A549 (cell line): ENCODE measurements at regions not wholly inside any gene's neighbourhood (a gene's known extent, or its start where the extent isn't known, plus 50 kb on each side); places are given as distances from the start of the nearest gene placed in this dataset.

Experiments used
- ATAC-seq, 2 experiments: fragments of 200-7000 bp in 1 of 2; fragments of >200 bp in 1 of 2; cut with Nextera tagmentation in 1 of 2; cut with Tn5 transposase in 1 of 2; 3 replicates each; pipeline versions ENCODE4 v1.8.0 to v1.9.1; 2018 to 2020; ENCODE audit warnings: mild to moderate bottlenecking in 1 of 2, moderate library complexity in 1 of 2
- CTCF ChIA-PET: fragments of 300-600 bp; sonication (Branson Sonifier 250); formaldehyde crosslinking; extraction: SDS; loops from one replicate; lab custom pipeline; 2021; ENCODE audit warnings: antibody characterized with exemption, inconsistent platforms; lab: Yijun Ruan, JAX
- POLR2A ChIA-PET: fragments of 350-600 bp; formaldehyde crosslinking; extraction: SDS; loops from one replicate; lab custom pipeline; 2021; ENCODE audit warnings: antibody characterized with exemption, inconsistent platforms; lab: Yijun Ruan, JAX
- DNase-seq, 2 experiments: peaks; one replicate each; pipeline versions ENCODE4 v3.0.0 to v3.0.0-alpha.2; 2011 to 2016; ENCODE audit warnings: low read depth in 1 of 2, low spot score in 1 of 2
- FAIRE-seq: peaks from 2 replicates; lab custom pipeline; 2011; peaks lifted over from hg19 to GRCh38; lab: Jason Lieb, UNC
- H3K27ac ChIP-seq, 2 experiments: fragments of >200 bp; sonication (Bioruptor Twin); formaldehyde crosslinking; 3 replicates each; pipeline ENCODE4 v1.5.1; 2016 to 2017
- H3K4me1 ChIP-seq: fragments of >200 bp; sonication (Bioruptor Twin); formaldehyde crosslinking; 3 replicates; pipeline ENCODE4 v1.6.1; 2016
- H3K4me2 ChIP-seq: fragments of >200 bp; sonication (Bioruptor Twin); formaldehyde crosslinking; 3 replicates; pipeline ENCODE4 v1.6.1; 2016
- H3K4me3 ChIP-seq: fragments of >200 bp; sonication (Bioruptor Twin); formaldehyde crosslinking; 3 replicates; pipeline ENCODE4 v1.5.1; 2016
- H3K9me3 ChIP-seq: fragments of >200 bp; sonication (Bioruptor Twin); formaldehyde crosslinking; 3 replicates; pipeline ENCODE4 v1.6.1; 2016
- ATOH8 ChIP-seq: fragments of 250-450 bp; sonication (Bioruptor Pico); IDR thresholded peaks from 2 replicates; pipeline ENCODE4 v1.5.0; 2020; ENCODE audit warnings: low read depth, mild to moderate bottlenecking, moderate library complexity
- BHLHE40 ChIP-seq: IDR thresholded peaks from 2 replicates; pipeline ENCODE4 v1.6.1; 2012; ENCODE audit warnings: low read depth, low read length, inconsistent platforms
- CBX8 ChIP-seq: fragments of 200-600 bp; sonication (generic); IDR thresholded peaks from 2 replicates; pipeline ENCODE4 v1.6.1; 2016
- CHD2 ChIP-seq: fragments of 150-350 bp; IDR thresholded peaks from 2 replicates; pipeline ENCODE4 v1.6.1; 2014; ENCODE audit warnings: low read length; ENCODE audit not compliant: partially characterized antibody
- CHD4 ChIP-seq: fragments of 200-600 bp; sonication (generic); IDR thresholded peaks from 2 replicates; pipeline ENCODE4 v1.6.1; 2016; ENCODE audit warnings: antibody characterized with exemption, mild to moderate bottlenecking, borderline replicate concordance
- FOXS1 ChIP-seq: fragments of 250-450 bp; sonication (Bioruptor Pico); IDR thresholded peaks from 2 replicates; pipeline ENCODE4 v1.5.0; 2020; ENCODE audit warnings: mild to moderate bottlenecking, moderate library complexity
- GATA3 ChIP-seq: IDR thresholded peaks from 2 replicates; pipeline ENCODE4 v1.6.1; 2012; ENCODE audit warnings: borderline replicate concordance
- HDAC2 ChIP-seq: fragments of 200-600 bp; sonication (generic); IDR thresholded peaks from 2 replicates; pipeline ENCODE4 v1.6.1; 2016
- HEYL ChIP-seq: fragments of 250-450 bp; sonication (Bioruptor Pico); IDR thresholded peaks from 2 replicates; pipeline ENCODE4 v1.8.0; 2021; ENCODE audit warnings: mild to moderate bottlenecking, moderate library complexity
- JUN ChIP-seq, 2 experiments: fragments of >200 bp; sonication (Bioruptor Twin); formaldehyde crosslinking; IDR thresholded peaks; 2 replicates in 1 of 2; 3 replicates in 1 of 2; pipeline ENCODE4 v1.6.1; 2016 to 2017
- KDM1A ChIP-seq: fragments of 200-600 bp; sonication (generic); IDR thresholded peaks from 2 replicates; pipeline ENCODE4 v1.6.1; 2016; ENCODE audit warnings: low read depth, mild to moderate bottlenecking
- KDM5A ChIP-seq: fragments of 200-600 bp; sonication (generic); IDR thresholded peaks from 2 replicates; pipeline ENCODE4 v1.6.1; 2016; ENCODE audit warnings: antibody characterized with exemption, mild to moderate bottlenecking
- MAX ChIP-seq: IDR thresholded peaks from 2 replicates; pipeline ENCODE4 v1.6.1; 2012
- MAZ ChIP-seq: fragments of 150-350 bp; IDR thresholded peaks from 2 replicates; pipeline ENCODE4 v1.6.1; 2014; ENCODE audit warnings: antibody characterized with exemption, low read depth, low read length, borderline replicate concordance
- MYC ChIP-seq: IDR thresholded peaks from 2 replicates; pipeline ENCODE4 v1.6.1; 2012; ENCODE audit warnings: mild to moderate bottlenecking, inconsistent platforms, low read length, improper control_type of control experiment, borderline replicate concordance
- NFE2L2 ChIP-seq: fragments of 150-350 bp; conservative IDR thresholded peaks from 2 replicates; pipeline ENCODE4 v1.6.1; 2014; ENCODE audit warnings: low read length
- PHF8 ChIP-seq: fragments of 200-600 bp; sonication (generic); IDR thresholded peaks from 2 replicates; pipeline ENCODE4 v1.6.1; 2016; ENCODE audit warnings: low read depth, mild to moderate bottlenecking, antibody characterized with exemption, moderate library complexity, borderline replicate concordance
- SMC3 ChIP-seq: fragments of >200 bp; sonication (Bioruptor Twin); formaldehyde crosslinking; IDR thresholded peaks from 3 replicates; pipeline ENCODE4 v1.6.1; 2018; ENCODE audit warnings: inconsistent platforms
- SREBF2 ChIP-seq: fragments of 450-650 bp; IDR thresholded peaks from 2 replicates; pipeline ENCODE4 v1.6.1; 2014; ENCODE audit warnings: mild to moderate bottlenecking, moderate library complexity
- USF2 ChIP-seq: fragments of 450-650 bp; IDR thresholded peaks from 2 replicates; pipeline ENCODE4 v1.6.1; 2014; ENCODE audit warnings: antibody characterized with exemption
- ZSCAN20 ChIP-seq: fragments of 250-450 bp; sonication (Bioruptor Pico); IDR thresholded peaks from 2 replicates; pipeline ENCODE4 v1.8.0; 2022; ENCODE audit warnings: mild to moderate bottlenecking, moderate library complexity
- WGBS: methylation state at CpG from one replicate; pipeline ENCODE4 v1.1.6; 2017; ENCODE audit errors: missing lambda C conversion rate; 5-methylcytosine and 5-hydroxymethylcytosine counted together
- TF ChIP-seq, protein P1 (sequence below): fragments of 150-350 bp; IDR thresholded peaks from 2 replicates; pipeline ENCODE4 v1.6.1; 2014; ENCODE audit warnings: low read depth, mild to moderate bottlenecking, low read length
- TF ChIP-seq, protein P2 (sequence below): IDR thresholded peaks from 2 replicates; pipeline ENCODE4 v1.6.1; 2012; ENCODE audit warnings: low read depth, borderline replicate concordance
- TF ChIP-seq, protein P3 (sequence below): fragments of >200 bp; sonication (Bioruptor Twin); formaldehyde crosslinking; IDR thresholded peaks from 2 replicates; pipeline ENCODE4 v1.6.1; 2016

- no peak for FAIRE-seq
- no peak for ATAC-seq
- Histone ChIP-seq H3K4me3 (no peak overlapping the region), H3K4me2 (no peak overlapping the region), H3K4me1 (no peaks in the 10 kb centered on the region), H3K27ac (no peak overlapping the region), H3K9me3 (no peaks in the 10 kb centered on the region)
- WGBS = 36% methylated on average over 9 of the region's 9 CpGs
- ChIA-PET POLR2A (no interaction called here), CTCF (no interaction called here)
- no peak for TF ChIP-seq MYC
- no peak for TF ChIP-seq HEYL (CRISPR knock-in tag)
- no peak for TF ChIP-seq PHF8
- TF ChIP-seq SMC3 = no peak
- no peak for TF ChIP-seq MAX
- no peak for TF ChIP-seq KDM5A
- TF ChIP-seq ZSCAN20 = no peak
- no peak for TF ChIP-seq JUN (IDR thresholded peaks at IDR 0.05)
- no peak for TF ChIP-seq ATOH8 (CRISPR knock-in tag)
- TF ChIP-seq, protein P1, sequence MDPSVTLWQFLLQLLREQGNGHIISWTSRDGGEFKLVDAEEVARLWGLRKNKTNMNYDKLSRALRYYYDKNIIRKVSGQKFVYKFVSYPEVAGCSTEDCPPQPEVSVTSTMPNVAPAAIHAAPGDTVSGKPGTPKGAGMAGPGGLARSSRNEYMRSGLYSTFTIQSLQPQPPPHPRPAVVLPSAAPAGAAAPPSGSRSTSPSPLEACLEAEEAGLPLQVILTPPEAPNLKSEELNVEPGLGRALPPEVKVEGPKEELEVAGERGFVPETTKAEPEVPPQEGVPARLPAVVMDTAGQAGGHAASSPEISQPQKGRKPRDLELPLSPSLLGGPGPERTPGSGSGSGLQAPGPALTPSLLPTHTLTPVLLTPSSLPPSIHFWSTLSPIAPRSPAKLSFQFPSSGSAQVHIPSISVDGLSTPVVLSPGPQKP = no peak
- TF ChIP-seq BHLHE40 = no peak
- no peak for TF ChIP-seq USF2
- TF ChIP-seq CHD2 = no peak
- no peak for TF ChIP-seq SREBF2
- TF ChIP-seq NFE2L2 = no peak
- TF ChIP-seq CHD4 = no peak
- TF ChIP-seq MAZ = no peak
- DNase-seq = no peak
Observed at GRCh38 chr18:10205151-10205550, 249.3 kb upstream of the APCDD1 start.

- no peak for DNase-seq
- TF ChIP-seq FOXS1 (CRISPR knock-in tag) = no peak
- TF ChIP-seq, protein P2, sequence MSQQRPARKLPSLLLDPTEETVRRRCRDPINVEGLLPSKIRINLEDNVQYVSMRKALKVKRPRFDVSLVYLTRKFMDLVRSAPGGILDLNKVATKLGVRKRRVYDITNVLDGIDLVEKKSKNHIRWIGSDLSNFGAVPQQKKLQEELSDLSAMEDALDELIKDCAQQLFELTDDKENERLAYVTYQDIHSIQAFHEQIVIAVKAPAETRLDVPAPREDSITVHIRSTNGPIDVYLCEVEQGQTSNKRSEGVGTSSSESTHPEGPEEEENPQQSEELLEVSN = no peak
- TF ChIP-seq CHD4 = no peak
- TF ChIP-seq, protein P3, sequence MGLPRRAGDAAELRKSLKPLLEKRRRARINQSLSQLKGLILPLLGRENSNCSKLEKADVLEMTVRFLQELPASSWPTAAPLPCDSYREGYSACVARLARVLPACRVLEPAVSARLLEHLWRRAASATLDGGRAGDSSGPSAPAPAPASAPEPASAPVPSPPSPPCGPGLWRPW = no peak
- TF ChIP-seq HDAC2 = no peak
- no peak for TF ChIP-seq KDM1A
- TF ChIP-seq CBX8 = no peak
- TF ChIP-seq SREBF2 = no peak
- TF ChIP-seq GATA3 = no peak
- Histone ChIP-seq H3K4me2 (no peak overlapping the region), H3K4me1 (no peaks in the 10 kb centered on the region), H3K9me3 (no peaks in the 10 kb centered on the region), H3K4me3 (no peak overlapping the region), H3K27ac (no peak overlapping the region)
- 55% methylated on average over 3 of the region's 3 CpGs for WGBS
- no peak for FAIRE-seq
- no peak for ATAC-seq
- ChIA-PET CTCF (no interaction called here), POLR2A (no interaction called here)
Observed at GRCh38 chr18:10207682-10208345, 246.6 kb upstream of the APCDD1 start.
